WERI-Rb-1 (cell line): ENCODE measurements at regions not wholly inside any gene's neighbourhood (a gene's known extent, or its start where the extent isn't known, plus 50 kb on each side); places are given as distances from the start of the nearest gene placed in this dataset.

ENCODE experiments used
- DNase-seq: peaks from one replicate; pipeline ENCODE4 v3.0.0-alpha.2; 2020
- H3K27ac ChIP-seq: fragments of 250-450 bp; sonication (Bioruptor Pico); 2 replicates; pipeline ENCODE4 v1.5.1; 2020; ENCODE audit warnings: mild to moderate bottlenecking, moderate library complexity
- H3K27me3 ChIP-seq: fragments of 250-450 bp; sonication (Bioruptor Pico); 2 replicates; pipeline ENCODE4 v1.5.1; 2021; ENCODE audit warnings: mild to moderate bottlenecking, low read depth, moderate library complexity; ENCODE audit not compliant: insufficient read depth, severe bottlenecking
- H3K36me3 ChIP-seq: fragments of 250-450 bp; sonication (Bioruptor Pico); 2 replicates; pipeline ENCODE4 v1.5.1; 2020; ENCODE audit warnings: mild to moderate bottlenecking, moderate library complexity
- H3K4me3 ChIP-seq: 2 replicates; pipeline ENCODE4 v1.5.1; 2011; ENCODE audit warnings: low read depth, mild to moderate bottlenecking, control low read depth, low read length
- H3K9me3 ChIP-seq: fragments of 250-450 bp; sonication (Bioruptor Pico); 2 replicates; pipeline ENCODE4 v1.5.1; 2021; ENCODE audit warnings: mild to moderate bottlenecking, moderate library complexity; ENCODE audit not compliant: severe bottlenecking
- TF ChIP-seq, protein P1 (sequence below): IDR thresholded peaks from 2 replicates; pipeline ENCODE4 v1.5.1; 2011; ENCODE audit warnings: low read depth, mild to moderate bottlenecking, control low read depth, inconsistent platforms, low read length

DNA sequence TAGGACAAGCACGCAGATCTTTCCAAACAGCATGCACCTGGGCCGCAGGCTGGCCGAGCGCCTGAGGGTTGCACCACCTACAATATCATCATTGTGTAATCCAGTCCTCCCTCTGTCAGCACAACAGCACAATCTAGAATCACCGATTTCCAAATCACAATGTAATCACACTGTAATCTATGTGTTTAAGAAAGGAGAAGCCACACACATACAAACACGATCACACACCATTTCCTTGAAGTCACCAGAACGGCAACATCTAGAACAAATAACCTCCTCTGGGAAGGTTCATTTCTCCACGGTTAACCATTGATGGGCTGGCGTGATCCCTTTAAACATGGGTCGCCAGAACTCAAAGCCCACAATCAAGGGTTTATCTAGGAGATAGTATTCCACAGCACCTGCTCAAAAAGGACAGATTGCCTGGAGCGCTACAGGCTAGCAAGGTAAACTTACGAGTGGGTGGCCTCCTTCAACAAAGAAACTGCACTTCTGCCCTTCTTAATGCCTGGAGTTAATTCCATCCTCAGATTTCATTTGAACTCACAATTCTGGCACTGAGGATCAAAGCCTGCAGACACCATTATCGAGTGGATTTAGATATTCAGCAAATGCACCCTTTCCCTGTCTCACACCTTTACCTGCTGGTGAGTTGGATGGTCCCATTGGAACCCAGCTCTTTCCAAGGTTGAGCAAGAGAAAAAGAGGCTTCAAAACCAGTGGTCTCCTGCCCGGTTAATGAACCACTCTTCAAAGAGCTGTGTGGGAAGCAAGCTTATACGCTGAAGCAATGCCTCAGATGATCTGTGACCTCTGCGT lies 83.8 kb upstream of the FOXQ1 start:
- TF ChIP-seq, protein P1, sequence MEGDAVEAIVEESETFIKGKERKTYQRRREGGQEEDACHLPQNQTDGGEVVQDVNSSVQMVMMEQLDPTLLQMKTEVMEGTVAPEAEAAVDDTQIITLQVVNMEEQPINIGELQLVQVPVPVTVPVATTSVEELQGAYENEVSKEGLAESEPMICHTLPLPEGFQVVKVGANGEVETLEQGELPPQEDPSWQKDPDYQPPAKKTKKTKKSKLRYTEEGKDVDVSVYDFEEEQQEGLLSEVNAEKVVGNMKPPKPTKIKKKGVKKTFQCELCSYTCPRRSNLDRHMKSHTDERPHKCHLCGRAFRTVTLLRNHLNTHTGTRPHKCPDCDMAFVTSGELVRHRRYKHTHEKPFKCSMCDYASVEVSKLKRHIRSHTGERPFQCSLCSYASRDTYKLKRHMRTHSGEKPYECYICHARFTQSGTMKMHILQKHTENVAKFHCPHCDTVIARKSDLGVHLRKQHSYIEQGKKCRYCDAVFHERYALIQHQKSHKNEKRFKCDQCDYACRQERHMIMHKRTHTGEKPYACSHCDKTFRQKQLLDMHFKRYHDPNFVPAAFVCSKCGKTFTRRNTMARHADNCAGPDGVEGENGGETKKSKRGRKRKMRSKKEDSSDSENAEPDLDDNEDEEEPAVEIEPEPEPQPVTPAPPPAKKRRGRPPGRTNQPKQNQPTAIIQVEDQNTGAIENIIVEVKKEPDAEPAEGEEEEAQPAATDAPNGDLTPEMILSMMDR = no peak
- Histone ChIP-seq H3K4me3 (no peak overlapping the region), H3K9me3 (no peaks in the 10 kb centered on the region), H3K27ac (no peak overlapping the region), H3K27me3 (peaks cover 4% of the 10 kb centered on the region), H3K36me3 (no peaks in the 10 kb centered on the region)
- no peak for DNase-seq

DNA sequence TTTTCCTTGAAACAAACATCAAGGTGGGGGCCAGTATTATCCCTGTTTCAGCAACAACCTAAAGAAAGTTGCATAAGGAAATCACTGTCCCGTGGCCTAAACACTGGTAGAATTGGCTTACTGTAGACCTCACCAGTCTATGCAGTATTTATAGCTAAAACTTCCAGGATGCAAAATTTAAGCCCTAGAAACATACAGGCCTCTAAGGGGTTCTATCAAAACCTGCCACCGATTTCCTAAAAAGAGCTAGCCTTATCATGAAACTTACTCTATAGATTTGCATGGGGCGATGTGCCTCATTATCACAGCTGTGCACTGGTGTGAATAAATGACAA lies 84.3 kb upstream of the FOXQ1 start:
- H3K9me3 ChIP-seq = no peaks in the 10 kb centered on the region
- TF ChIP-seq, protein P1 = no peak

DNA sequence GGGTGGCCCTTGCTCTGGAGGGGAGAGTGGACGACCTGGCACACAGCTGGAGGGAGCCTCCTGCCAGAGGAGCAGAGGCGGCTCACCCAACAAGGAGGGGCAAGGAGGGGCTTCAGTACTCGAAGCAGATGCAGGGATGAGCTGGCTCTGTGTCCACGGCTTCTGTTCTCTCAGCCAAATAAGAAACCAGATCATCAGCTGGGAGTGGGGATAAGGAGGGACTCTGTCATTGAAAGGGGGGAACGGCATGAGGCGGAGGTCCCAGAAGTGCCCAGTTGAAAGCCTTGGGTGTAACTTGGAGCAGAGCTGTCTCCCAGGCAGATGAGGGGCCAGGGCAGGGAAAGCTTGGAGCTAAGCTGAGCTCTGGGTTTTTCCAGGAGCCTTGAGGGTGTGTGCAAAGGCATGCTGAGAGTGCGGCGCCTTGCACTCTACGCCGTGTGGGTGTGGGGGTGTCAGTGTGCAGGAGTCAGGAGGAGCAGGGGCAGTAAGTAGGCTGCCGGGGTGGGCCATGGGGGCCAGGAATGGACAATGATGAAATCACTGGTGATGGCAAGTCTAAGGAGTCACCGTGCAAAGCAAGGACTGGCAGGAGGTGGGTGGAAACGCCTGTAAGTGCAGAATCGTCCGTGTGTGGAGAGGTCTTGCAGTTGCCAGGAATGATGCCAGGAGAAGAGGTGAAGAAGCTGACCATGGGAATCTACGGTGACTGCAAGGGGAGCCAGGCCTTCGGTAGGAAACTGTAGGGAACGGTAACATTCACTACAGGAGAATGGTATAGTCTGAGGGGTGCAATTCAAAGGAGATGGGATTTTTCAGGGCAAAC lies 85.4 kb upstream of the FOXQ1 start:
- Histone ChIP-seq H3K27me3 (no peaks in the 10 kb centered on the region), H3K4me3 (no peak overlapping the region), H3K36me3 (no peaks in the 10 kb centered on the region), H3K27ac (no peak overlapping the region), H3K9me3 (no peaks in the 10 kb centered on the region)
- TF ChIP-seq, protein P1 = no peak
- no peak for DNase-seq

More for the DNA sequence above, 84.3 kb upstream of the FOXQ1 start:
- no peak for DNase-seq
- Histone ChIP-seq H3K4me3 (no peak overlapping the region), H3K27ac (no peak overlapping the region), H3K27me3 (peaks cover 1% of the 10 kb centered on the region), H3K36me3 (no peaks in the 10 kb centered on the region)

DNA sequence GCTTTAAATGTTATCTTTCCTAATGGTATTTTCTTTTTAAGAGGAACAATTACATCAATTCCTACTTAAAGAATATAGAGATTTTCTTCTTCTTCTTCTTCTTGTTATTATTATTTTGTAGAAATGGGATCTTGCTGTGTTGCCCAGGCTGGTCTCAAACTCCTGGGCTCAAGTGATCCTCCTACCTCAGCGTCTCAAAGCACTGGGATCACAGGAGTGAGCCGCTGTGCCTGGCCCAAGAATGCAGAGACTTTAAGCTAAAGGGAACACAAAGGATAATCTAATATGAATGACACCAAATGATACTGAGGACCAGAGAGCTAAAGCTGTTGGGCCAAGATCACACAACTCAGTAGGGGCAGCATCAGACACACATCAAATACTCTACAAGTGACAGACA lies 87.4 kb upstream of the FOXQ1 start:
- no peak for DNase-seq
- H3K9me3 ChIP-seq = no peaks in the 10 kb centered on the region
- H3K4me3 ChIP-seq = no peak overlapping the region
- H3K27me3 ChIP-seq = no peaks in the 10 kb centered on the region
- no peaks in the 10 kb centered on the region for H3K36me3 ChIP-seq
- no peak overlapping the region for H3K27ac ChIP-seq
- TF ChIP-seq, protein P1 = no peak

DNA sequence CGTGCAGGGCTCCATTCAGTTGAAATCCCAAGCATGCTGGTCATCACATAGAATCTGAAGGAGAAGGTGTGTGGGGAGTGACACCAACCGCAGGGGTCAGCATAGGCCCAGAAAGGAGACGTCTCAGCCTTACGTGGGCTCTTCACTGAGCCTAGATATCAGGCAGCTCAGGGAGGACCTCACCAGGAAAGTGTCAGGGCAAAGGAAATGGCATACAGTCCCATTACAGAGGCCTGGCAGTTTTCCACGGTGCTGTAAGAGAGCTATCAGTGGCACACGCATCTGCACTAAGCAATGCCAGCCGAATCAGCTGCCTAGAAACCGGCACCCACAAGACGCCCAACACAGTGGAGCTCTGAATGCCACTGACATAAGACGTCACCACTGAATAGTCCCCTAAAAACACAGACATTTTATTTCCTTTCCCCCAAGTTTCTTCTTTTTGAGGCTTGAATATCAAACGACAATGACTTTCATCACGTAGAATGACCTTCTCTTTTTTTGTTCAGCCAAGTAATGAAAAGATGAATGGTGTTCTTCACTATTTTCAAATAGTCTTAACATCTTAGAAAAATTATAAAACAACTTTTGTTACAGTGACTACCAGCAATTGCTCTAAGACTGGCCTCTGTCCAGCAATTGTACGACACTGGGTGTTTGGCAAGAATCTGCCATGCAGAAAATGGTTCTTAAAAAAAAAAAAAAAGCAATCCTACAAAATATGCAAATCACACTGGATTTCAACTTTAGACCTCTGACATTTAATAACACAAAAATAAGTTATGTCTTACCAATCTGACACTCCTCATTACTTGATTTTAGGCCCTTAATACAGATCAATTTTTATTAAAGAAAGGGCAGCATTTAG lies 88.9 kb upstream of the FOXQ1 start:
- H3K27me3 ChIP-seq = no peaks in the 10 kb centered on the region
- no peaks in the 10 kb centered on the region for H3K36me3 ChIP-seq
- no peak overlapping the region for H3K4me3 ChIP-seq
- no peak overlapping the region for H3K27ac ChIP-seq
- no peaks in the 10 kb centered on the region for H3K9me3 ChIP-seq
- TF ChIP-seq, protein P1 = 0 out of 2 replicates have a peak, but pooled peaks have one; percentile 15
- no peak for DNase-seq
